ENCODE measurements at regions not wholly inside any gene's neighbourhood (a gene's known extent, or its start where the extent isn't known, plus 50 kb on each side); places are given as distances from the start of the nearest gene placed in this dataset.

GRCh38 chr6:168794491-168794890, 353.5 kb downstream of the SMOC2 start:
- DNase-seq (ENCODE audit: low spot score) (no peak), ATAC-seq (ENCODE audit: insufficient number of reproducible peaks, low FRiP score, low read depth) (no peak)
- H3K27me3 ChIP-seq (replicated peaks; ENCODE audit: insufficient read depth): no peaks in the 10 kb centered on the region
- no peak overlapping the region for H3K27ac ChIP-seq
- no peaks in the 10 kb centered on the region for H3K9me3 ChIP-seq
- TF ChIP-seq, protein P1, sequence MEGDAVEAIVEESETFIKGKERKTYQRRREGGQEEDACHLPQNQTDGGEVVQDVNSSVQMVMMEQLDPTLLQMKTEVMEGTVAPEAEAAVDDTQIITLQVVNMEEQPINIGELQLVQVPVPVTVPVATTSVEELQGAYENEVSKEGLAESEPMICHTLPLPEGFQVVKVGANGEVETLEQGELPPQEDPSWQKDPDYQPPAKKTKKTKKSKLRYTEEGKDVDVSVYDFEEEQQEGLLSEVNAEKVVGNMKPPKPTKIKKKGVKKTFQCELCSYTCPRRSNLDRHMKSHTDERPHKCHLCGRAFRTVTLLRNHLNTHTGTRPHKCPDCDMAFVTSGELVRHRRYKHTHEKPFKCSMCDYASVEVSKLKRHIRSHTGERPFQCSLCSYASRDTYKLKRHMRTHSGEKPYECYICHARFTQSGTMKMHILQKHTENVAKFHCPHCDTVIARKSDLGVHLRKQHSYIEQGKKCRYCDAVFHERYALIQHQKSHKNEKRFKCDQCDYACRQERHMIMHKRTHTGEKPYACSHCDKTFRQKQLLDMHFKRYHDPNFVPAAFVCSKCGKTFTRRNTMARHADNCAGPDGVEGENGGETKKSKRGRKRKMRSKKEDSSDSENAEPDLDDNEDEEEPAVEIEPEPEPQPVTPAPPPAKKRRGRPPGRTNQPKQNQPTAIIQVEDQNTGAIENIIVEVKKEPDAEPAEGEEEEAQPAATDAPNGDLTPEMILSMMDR (IDR thresholded peaks at IDR 0.05): no peak
- no peak overlapping the region for H3K4me3 ChIP-seq
- peaks cover 0 to 2% of the 10 kb centered on the region in 2 donors for H3K4me1 ChIP-seq (ENCODE audit: control insufficient read depth in 1 of 2, low read depth in 2 of 2)
- H3K36me3 ChIP-seq: no peaks in the 10 kb centered on the region

- Histone ChIP-seq H3K27me3 (replicated peaks; ENCODE audit: insufficient read depth) (no peaks in the 10 kb centered on the region), H3K36me3 (no peaks in the 10 kb centered on the region), H3K27ac (no peak overlapping the region), H3K4me1 (ENCODE audit: control insufficient read depth in 1 of 2, low read depth in 2 of 2) (no peaks in the 10 kb centered on the region), H3K4me3 (no peak overlapping the region), H3K9me3 (no peaks in the 10 kb centered on the region)
- no peak for DNase-seq (ENCODE audit: low spot score)
- ATAC-seq (ENCODE audit: insufficient number of reproducible peaks, low FRiP score, low read depth): no peak
- TF ChIP-seq, protein P1 (IDR thresholded peaks at IDR 0.05): no peak
Observed at GRCh38 chr6:168793649-168794048, 352.7 kb downstream of the SMOC2 start.

DNA sequence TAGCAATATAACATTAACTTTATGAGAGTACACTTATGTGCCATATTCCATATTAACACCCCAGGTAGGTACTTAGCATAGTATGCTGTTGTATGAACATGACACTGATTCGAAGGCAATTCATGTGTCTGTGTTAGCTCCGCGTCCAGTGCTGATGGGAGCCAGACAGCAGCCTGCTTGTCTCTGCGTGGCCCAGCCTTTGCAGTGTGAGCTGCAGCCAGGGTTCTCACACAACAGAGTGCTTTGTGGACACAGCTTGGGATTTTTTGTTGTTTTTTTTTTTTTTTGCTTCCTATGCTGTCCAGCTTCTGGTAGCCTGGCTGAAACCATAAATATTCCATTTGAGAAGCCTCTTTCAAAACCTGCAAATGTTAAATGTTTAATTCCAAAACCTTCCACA, 350.9 kb downstream of the SMOC2 start:
- H3K27me3 ChIP-seq (replicated peaks; ENCODE audit: insufficient read depth): no peaks in the 10 kb centered on the region
- DNase-seq (ENCODE audit: low spot score) (no peak), ATAC-seq (ENCODE audit: insufficient number of reproducible peaks, low FRiP score, low read depth) (no peak)
- TF ChIP-seq, protein P1 (IDR thresholded peaks at IDR 0.05): no peak
- H3K4me1 ChIP-seq (ENCODE audit: control insufficient read depth in 1 of 2, low read depth in 2 of 2): no peaks in the 10 kb centered on the region
- H3K9me3 ChIP-seq: no peaks in the 10 kb centered on the region
- no peak overlapping the region for H3K4me3 ChIP-seq
- H3K27ac ChIP-seq: no peak overlapping the region
- H3K36me3 ChIP-seq: no peaks in the 10 kb centered on the region

DNA sequence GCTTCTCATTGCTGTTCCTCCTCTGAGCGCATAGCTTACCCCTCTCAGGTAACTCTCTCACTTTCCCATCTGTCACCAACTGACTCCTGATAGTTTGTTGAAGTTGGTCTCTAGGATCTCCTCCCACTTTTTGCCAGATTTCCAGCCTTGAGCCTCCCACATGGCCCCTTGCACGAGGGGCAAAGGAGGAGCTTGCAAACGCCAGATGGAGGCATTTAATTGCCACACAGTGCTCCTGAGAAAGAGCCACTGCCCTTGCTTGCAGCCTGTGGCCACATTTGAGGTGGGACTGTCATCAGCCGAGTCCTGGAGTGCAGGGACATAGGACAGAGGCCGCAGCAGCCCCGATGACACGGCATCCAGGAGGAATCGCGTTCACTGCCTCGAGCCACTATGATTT, 348.7 kb downstream of the SMOC2 start:
- Histone ChIP-seq H3K4me1 (ENCODE audit: control insufficient read depth in 1 of 2, low read depth in 2 of 2) (peaks cover 0 to 2% of the 10 kb centered on the region in 2 donors), H3K4me3 (no peak overlapping the region), H3K27ac (no peak overlapping the region), H3K9me3 (no peaks in the 10 kb centered on the region), H3K36me3 (no peaks in the 10 kb centered on the region), H3K27me3 (replicated peaks; ENCODE audit: insufficient read depth) (no peaks in the 10 kb centered on the region)
- TF ChIP-seq, protein P1 (IDR thresholded peaks at IDR 0.05): no peak
- ATAC-seq (ENCODE audit: insufficient number of reproducible peaks, low FRiP score, low read depth) (no peak), DNase-seq (ENCODE audit: low spot score) (no peak)

GRCh38 chr6:168785720-168786511, 344.9 kb downstream of the SMOC2 start:
- H3K27me3 ChIP-seq (replicated peaks; ENCODE audit: insufficient read depth): no peaks in the 10 kb centered on the region
- H3K36me3 ChIP-seq: no peaks in the 10 kb centered on the region
- no peak overlapping the region for H3K27ac ChIP-seq
- peaks cover 5 to 31% of the 10 kb centered on the region in 2 donors for H3K4me1 ChIP-seq (ENCODE audit: control insufficient read depth in 1 of 2, low read depth in 2 of 2)
- DNase-seq (ENCODE audit: low spot score) (no peak), ATAC-seq (ENCODE audit: insufficient number of reproducible peaks, low FRiP score, low read depth) (no peak)
- TF ChIP-seq, protein P1 (IDR thresholded peaks at IDR 0.05): no peak
- no peaks in the 10 kb centered on the region for H3K9me3 ChIP-seq
- H3K4me3 ChIP-seq: no peak overlapping the region

Data from thoracic aorta (tissue), 2 donors.